ENCODE measurements at regions not wholly inside any gene's neighbourhood (a gene's known extent, or its start where the extent isn't known, plus 50 kb on each side); places are given as distances from the start of the nearest gene placed in this dataset.

- no peak for DNase-seq (ENCODE audit: low read depth in 2 of 2)
These were observed 861.4 kb upstream of the NECTIN3 start for GRCh38 chr3:110210086-110210660.

GRCh38 chr3:110226645-110227044, 845.0 kb upstream of the NECTIN3 start:
- no peak for DNase-seq (ENCODE audit: low read depth in 2 of 2)

- no peak for DNase-seq (ENCODE audit: low read depth in 2 of 2)
These were observed 843.6 kb upstream of the NECTIN3 start for GRCh38 chr3:110227991-110228390.

- no peak for DNase-seq (ENCODE audit: low read depth in 2 of 2)
These were observed 836.8 kb upstream of the NECTIN3 start for GRCh38 chr3:110234831-110235230.

- no peak for DNase-seq (ENCODE audit: low read depth in 2 of 2)
These were observed 834.5 kb upstream of the NECTIN3 start for GRCh38 chr3:110236976-110237610.

- DNase-seq (ENCODE audit: low read depth in 2 of 2): no peak
These were observed 828.5 kb upstream of the NECTIN3 start for GRCh38 chr3:110243081-110243480.

GRCh38 chr3:110246796-110247376, 824.7 kb upstream of the NECTIN3 start:
- DNase-seq (ENCODE audit: low read depth in 2 of 2): no peak

- DNase-seq (ENCODE audit: low read depth in 2 of 2): no peak
These were observed 823.0 kb upstream of the NECTIN3 start for GRCh38 chr3:110248666-110249065.

- DNase-seq (ENCODE audit: low read depth in 2 of 2): no peak
These were observed 817.8 kb upstream of the NECTIN3 start for GRCh38 chr3:110253794-110254193.

GRCh38 chr3:110254591-110254990, 817.0 kb upstream of the NECTIN3 start:
- DNase-seq (ENCODE audit: low read depth in 2 of 2): no peak

- DNase-seq (ENCODE audit: low read depth in 2 of 2): no peak
These were observed 810.5 kb upstream of the NECTIN3 start for GRCh38 chr3:110261141-110261540.

- no peak for DNase-seq (ENCODE audit: low read depth in 2 of 2)
These were observed 808.7 kb upstream of the NECTIN3 start for GRCh38 chr3:110262896-110263295.

- DNase-seq (ENCODE audit: low read depth in 2 of 2): no peak
These were observed 806.3 kb upstream of the NECTIN3 start for GRCh38 chr3:110265302-110265701.

GRCh38 chr3:110267304-110267845, 804.2 kb upstream of the NECTIN3 start:
- DNase-seq (ENCODE audit: low read depth in 2 of 2): no peak

- DNase-seq (ENCODE audit: low read depth in 2 of 2): no peak
These were observed 799.1 kb upstream of the NECTIN3 start for GRCh38 chr3:110272525-110272924.

- no peak for DNase-seq (ENCODE audit: low read depth in 2 of 2)
These were observed 779.6 kb upstream of the NECTIN3 start for GRCh38 chr3:110291886-110292501.

GRCh38 chr3:110293660-110294059, 778.0 kb upstream of the NECTIN3 start:
- no peak for DNase-seq (ENCODE audit: low read depth in 2 of 2)

- DNase-seq (ENCODE audit: low read depth in 2 of 2): no peak
These were observed 774.7 kb upstream of the NECTIN3 start for GRCh38 chr3:110296885-110297284.

GRCh38 chr3:110301781-110302180, 769.8 kb upstream of the NECTIN3 start:
- DNase-seq (ENCODE audit: low read depth in 2 of 2): no peak

GRCh38 chr3:110307065-110307809, 764.4 kb upstream of the NECTIN3 start:
- DNase-seq (ENCODE audit: low read depth in 2 of 2): no peak

- DNase-seq (ENCODE audit: low read depth in 2 of 2): no peak
These were observed 760.1 kb upstream of the NECTIN3 start for GRCh38 chr3:110311541-110311940.

- peak in 1 of 2 donors; percentile 14 for DNase-seq (ENCODE audit: low read depth in 2 of 2)
These were observed 757.0 kb upstream of the NECTIN3 start for GRCh38 chr3:110314512-110315114.

All from stimulated activated CD8-positive, alpha-beta memory T cell treated with anti-CD3 and anti-CD28 coated beads, Interleukin-15, amount 100 ng/mL, for 4 hours (primary cell).